Activated naive CD8-positive, alpha-beta T cell treated with anti-CD3 and anti-CD28 coated beads for 36 hours (primary cell): ENCODE measurements at regions not wholly inside any gene's neighbourhood (a gene's known extent, or its start where the extent isn't known, plus 50 kb on each side); places are given as distances from the start of the nearest gene placed in this dataset.
A peak's percentile ranks its signal among the peaks of the same experiment; 100 is the strongest.
"Not testable (repeated sequence)": the region's sequence is repeated elsewhere in the genome, so short reads cannot be mapped to it uniquely, and the experiment has no call there.

Experiments used
- DNase-seq: peaks from one replicate; pipeline ENCODE4 v3.0.0; 2021
- H3K27ac Mint-ChIP-seq: one replicate; pipeline ENCODE4 v1.8.0; 2022; ENCODE audit warnings: mild to moderate bottlenecking, moderate library complexity, mixed read lengths
- H3K27me3 Mint-ChIP-seq: one replicate; pipeline ENCODE4 v1.8.0; 2022; ENCODE audit warnings: mild to moderate bottlenecking, mixed read lengths
- H3K36me3 Mint-ChIP-seq: one replicate; pipeline ENCODE4 v1.8.0; 2021; ENCODE audit warnings: mild to moderate bottlenecking, mixed read lengths
- H3K4me1 Mint-ChIP-seq: one replicate; pipeline ENCODE4 v1.8.0; 2021; ENCODE audit warnings: mixed read lengths
- H3K4me3 Mint-ChIP-seq: one replicate; pipeline ENCODE4 v1.8.0; 2022; ENCODE audit warnings: mild to moderate bottlenecking, moderate library complexity, mixed read lengths
- H3K9me3 Mint-ChIP-seq: one replicate; pipeline ENCODE4 v1.8.0; 2022; ENCODE audit warnings: mixed read lengths

GRCh38 chr7:64469673-64470072 is 93.2 kb downstream of the ZNF680 start:
- no peaks in the 10 kb centered on the region for H3K4me1 Mint-ChIP-seq
- H3K9me3 Mint-ChIP-seq = peaks cover 30% of the 10 kb centered on the region
- DNase-seq = no peak
- no peaks in the 10 kb centered on the region for H3K27me3 Mint-ChIP-seq
- H3K4me3 Mint-ChIP-seq = no peak overlapping the region
- peaks cover 6% of the 10 kb centered on the region for H3K36me3 Mint-ChIP-seq
- H3K27ac Mint-ChIP-seq = no peak overlapping the region

DNA sequence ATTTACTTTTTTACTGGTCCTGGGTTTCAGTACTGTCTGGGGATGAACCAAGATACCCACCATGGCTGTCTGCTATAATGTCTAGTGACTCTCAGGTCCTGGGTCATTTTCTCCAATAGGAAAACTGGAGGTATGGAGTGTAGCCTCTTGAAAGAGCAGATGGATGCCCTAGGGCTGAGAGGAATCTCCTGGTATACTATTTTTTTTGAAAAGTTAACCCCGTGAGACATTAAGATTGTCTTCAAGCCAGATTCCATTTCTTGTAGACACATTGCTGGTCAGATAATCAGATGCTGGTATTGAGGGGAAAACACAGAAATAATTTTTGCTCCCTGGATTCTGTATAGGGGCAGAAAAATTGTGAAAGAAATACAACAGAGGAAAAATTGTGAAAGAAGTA is 97.3 kb downstream of the ZNF680 start:
- Mint-ChIP-seq H3K36me3 (peaks cover 6% of the 10 kb centered on the region), H3K27ac (no peak overlapping the region), H3K4me1 (no peaks in the 10 kb centered on the region), H3K9me3 (peaks cover 34% of the 10 kb centered on the region), H3K4me3 (no peak overlapping the region), H3K27me3 (peaks cover 13% of the 10 kb centered on the region)
- DNase-seq = no peak

GRCh38 chr7:64463636-64464375 is 99.1 kb downstream of the ZNF680 start:
- peak; percentile 28 for DNase-seq
- Mint-ChIP-seq H3K4me1 (no peaks in the 10 kb centered on the region), H3K27ac (no peak overlapping the region), H3K36me3 (peaks cover 6% of the 10 kb centered on the region), H3K27me3 (peaks cover 13% of the 10 kb centered on the region), H3K4me3 (peak overlapping the region; percentile 54), H3K9me3 (peaks cover 22% of the 10 kb centered on the region)

DNA sequence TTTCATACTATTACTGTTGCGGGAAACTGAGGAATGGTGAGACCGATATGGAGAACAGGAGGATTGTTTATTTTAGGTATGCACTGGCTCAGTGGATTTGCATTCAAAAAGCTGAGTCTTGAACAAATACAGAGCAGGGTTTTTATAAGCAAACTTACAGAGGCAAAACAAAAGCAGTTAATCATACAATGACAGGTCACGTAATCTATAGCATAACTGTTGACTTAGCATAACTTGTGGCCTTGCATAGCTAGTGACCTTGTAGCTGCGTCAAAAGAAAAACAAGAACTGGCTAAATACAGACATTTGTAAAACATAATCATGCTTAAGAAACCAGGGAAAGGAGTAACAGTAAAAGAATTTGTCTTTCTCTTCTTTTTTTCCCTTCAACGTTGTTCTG is 103.0 kb downstream of the ZNF680 start:
- not testable (repeated sequence) for DNase-seq, H3K4me1 Mint-ChIP-seq, H3K36me3 Mint-ChIP-seq, H3K9me3 Mint-ChIP-seq, H3K4me3 Mint-ChIP-seq, H3K27ac Mint-ChIP-seq
- H3K27me3 Mint-ChIP-seq = peaks cover 13% of the 10 kb centered on the region

GRCh38 chr7:64433590-64433989 is 119.8 kb downstream of the ZNF736 start:
- no peaks in the 10 kb centered on the region for H3K4me1 Mint-ChIP-seq
- no peak for DNase-seq
- no peaks in the 10 kb centered on the region for H3K27me3 Mint-ChIP-seq
- H3K4me3 Mint-ChIP-seq = no peak overlapping the region
- H3K9me3 Mint-ChIP-seq = peaks cover 14% of the 10 kb centered on the region
- no peaks in the 10 kb centered on the region for H3K36me3 Mint-ChIP-seq
- H3K27ac Mint-ChIP-seq = no peak overlapping the region

- no peak overlapping the region for H3K27ac Mint-ChIP-seq
- no peak overlapping the region for H3K4me3 Mint-ChIP-seq
- no peaks in the 10 kb centered on the region for H3K27me3 Mint-ChIP-seq
- no peaks in the 10 kb centered on the region for H3K36me3 Mint-ChIP-seq
- H3K4me1 Mint-ChIP-seq = no peaks in the 10 kb centered on the region
- peaks cover 16% of the 10 kb centered on the region for H3K9me3 Mint-ChIP-seq
- DNase-seq = no peak
Measured at GRCh38 chr7:64431838-64432237, 118.1 kb downstream of the ZNF736 start.

GRCh38 chr7:64429232-64429631 is 115.5 kb downstream of the ZNF736 start:
- no peaks in the 10 kb centered on the region for H3K36me3 Mint-ChIP-seq
- H3K4me1 Mint-ChIP-seq = no peaks in the 10 kb centered on the region
- peaks cover 21% of the 10 kb centered on the region for H3K9me3 Mint-ChIP-seq
- H3K27me3 Mint-ChIP-seq = no peaks in the 10 kb centered on the region
- no peak for DNase-seq
- H3K4me3 Mint-ChIP-seq = no peak overlapping the region
- no peak overlapping the region for H3K27ac Mint-ChIP-seq

GRCh38 chr7:64425436-64425835 is 111.7 kb downstream of the ZNF736 start:
- not testable (repeated sequence) for H3K4me1 Mint-ChIP-seq

DNA sequence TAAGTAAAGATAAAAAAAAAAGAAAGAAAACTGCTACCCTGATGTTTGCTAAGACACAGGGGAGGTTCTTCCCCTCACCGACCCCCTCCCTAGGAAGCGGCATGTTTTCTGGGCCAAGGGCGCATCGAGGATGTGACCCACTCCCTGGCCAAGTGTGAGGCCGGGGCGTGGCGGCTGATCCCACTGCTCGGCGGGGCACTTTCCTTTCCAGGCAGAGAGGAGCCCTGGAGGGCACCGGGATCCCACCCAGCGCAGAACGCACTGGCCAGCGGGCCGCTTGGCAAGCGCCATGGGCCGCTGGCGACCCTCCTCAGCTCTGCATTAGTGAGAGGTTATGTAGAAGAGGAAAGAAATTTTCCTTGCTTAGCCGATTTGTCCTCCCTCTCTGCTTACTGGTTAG is 93.4 kb downstream of the ZNF736 start:
- H3K4me3 Mint-ChIP-seq = no peak overlapping the region
- no peak overlapping the region for H3K27ac Mint-ChIP-seq
- H3K36me3 Mint-ChIP-seq = peaks cover 2% of the 10 kb centered on the region

More at GRCh38 chr7:64425436-64425835, 111.7 kb downstream of the ZNF736 start:
- not testable (repeated sequence) for H3K27me3 Mint-ChIP-seq, H3K4me3 Mint-ChIP-seq, DNase-seq, H3K36me3 Mint-ChIP-seq, H3K27ac Mint-ChIP-seq
- peaks cover 28% of the 10 kb centered on the region for H3K9me3 Mint-ChIP-seq

More for the DNA sequence above, 93.4 kb downstream of the ZNF736 start:
- Mint-ChIP-seq H3K4me1 (no peaks in the 10 kb centered on the region), H3K27me3 (no peaks in the 10 kb centered on the region), H3K9me3 (peaks cover 16% of the 10 kb centered on the region)
- DNase-seq = no peak
